Activated CD8-positive, alpha-beta memory T cell treated with anti-CD3 and anti-CD28 coated beads, Interleukin-2, amount 50 U/mL, for 4 hours (primary cell): ENCODE measurements at regions not wholly inside any gene's neighbourhood (a gene's known extent, or its start where the extent isn't known, plus 50 kb on each side); places are given as distances from the start of the nearest gene placed in this dataset.
"Not testable (repeated sequence)": the region's sequence is repeated elsewhere in the genome, so short reads cannot be mapped to it uniquely, and the experiment has no call there.

Experiments used
- DNase-seq: peaks from one replicate; pipeline ENCODE4 v3.0.0-alpha.2; 2020

- not testable (repeated sequence) for DNase-seq
Observed at GRCh38 chrX:128954697-128955096, 568.6 kb downstream of the SMARCA1 start.

- DNase-seq, result no peak
Observed at GRCh38 chrX:128931071-128931470, 592.2 kb downstream of the SMARCA1 start.

GRCh38 chrX:128929271-128930057 lies 593.8 kb downstream of the SMARCA1 start:
- no peak for DNase-seq

- no peak for DNase-seq
Observed at GRCh38 chrX:128928636-128929035, 594.7 kb downstream of the SMARCA1 start.

GRCh38 chrX:128927363-128927762 lies 595.9 kb downstream of the SMARCA1 start:
- no peak for DNase-seq

- no peak for DNase-seq
Observed at GRCh38 chrX:128906753-128907152, 616.5 kb downstream of the SMARCA1 start.

GRCh38 chrX:128901018-128901417 lies 622.3 kb downstream of the SMARCA1 start:
- no peak for DNase-seq

GRCh38 chrX:128897621-128898020 lies 625.7 kb downstream of the SMARCA1 start:
- DNase-seq, result no peak

- DNase-seq, result no peak
Observed at GRCh38 chrX:128891554-128891953, 631.7 kb downstream of the SMARCA1 start.

- no peak for DNase-seq
Observed at GRCh38 chrX:128884430-128884829, 638.9 kb downstream of the SMARCA1 start.

- DNase-seq, result no peak
Observed at GRCh38 chrX:128883650-128884049, 639.6 kb downstream of the SMARCA1 start.

GRCh38 chrX:128870361-128870760 lies 652.9 kb downstream of the SMARCA1 start:
- no peak for DNase-seq

GRCh38 chrX:128862557-128862956 lies 660.7 kb downstream of the SMARCA1 start:
- no peak for DNase-seq

GRCh38 chrX:128848374-128848773 lies 674.9 kb downstream of the SMARCA1 start:
- DNase-seq, result no peak

GRCh38 chrX:128846385-128846784 lies 676.9 kb downstream of the SMARCA1 start:
- DNase-seq, result no peak

- no peak for DNase-seq
Observed at GRCh38 chrX:128818690-128819089, 704.6 kb downstream of the SMARCA1 start.

- DNase-seq, result no peak
Observed at GRCh38 chrX:128816919-128817318, 706.4 kb downstream of the SMARCA1 start.

GRCh38 chrX:128807367-128807766 lies 715.9 kb downstream of the SMARCA1 start:
- DNase-seq, result no peak

- DNase-seq, result no peak
Observed at GRCh38 chrX:128805236-128805635, 718.1 kb downstream of the SMARCA1 start.

GRCh38 chrX:128804828-128805227 lies 718.5 kb downstream of the SMARCA1 start:
- no peak for DNase-seq

- no peak for DNase-seq
Observed at GRCh38 chrX:128800138-128800537, 723.2 kb downstream of the SMARCA1 start.

GRCh38 chrX:128783139-128783538 lies 730.9 kb upstream of the ACTRT1 start:
- not testable (repeated sequence) for DNase-seq

- DNase-seq, result no peak
Observed at GRCh38 chrX:128781506-128781905, 729.3 kb upstream of the ACTRT1 start.

GRCh38 chrX:128780934-128781333 lies 728.7 kb upstream of the ACTRT1 start:
- DNase-seq, result no peak

- no peak for DNase-seq
Observed at GRCh38 chrX:128769495-128769894, 717.3 kb upstream of the ACTRT1 start.
